OCI-LY3 (cell line): ENCODE measurements at regions not wholly inside any gene's neighbourhood (a gene's known extent, or its start where the extent isn't known, plus 50 kb on each side); places are given as distances from the start of the nearest gene placed in this dataset.
"Not testable (repeated sequence)": the region's sequence is repeated elsewhere in the genome, so short reads cannot be mapped to it uniquely, and the experiment has no call there.

ENCODE experiments used
- H2AFZ ChIP-seq: fragments of 200-600, 300-600 bp; shearing (Covaris generic); 2 replicates; pipeline ENCODE4 v1.6.0; 2014; ENCODE audit warnings: antibody characterized with exemption, low read depth, low read length
- H3K27ac ChIP-seq: fragments of 200-600, 300-600 bp; sonication (generic); 2 replicates; pipeline ENCODE4 v1.5.1; 2014; ENCODE audit warnings: mild to moderate bottlenecking, low read length, moderate library complexity, mixed read lengths
- H3K27me3 ChIP-seq: fragments of 200-600, 300-600 bp; sonication (generic); 2 replicates; pipeline ENCODE4 v1.6.1; 2014; ENCODE audit warnings: low read depth, low read length, mixed read lengths
- H3K36me3 ChIP-seq: fragments of 200-600, 300-600 bp; sonication (generic); replicated peaks from 2 replicates; pipeline ENCODE3; 2014; ENCODE audit warnings: low read depth, low read length, mixed read lengths
- H3K4me1 ChIP-seq: fragments of 300-600, 200-600 bp; sonication (generic); 2 replicates; pipeline ENCODE4 v1.6.1; 2014; ENCODE audit warnings: low read length, mixed read lengths
- H3K4me2 ChIP-seq: fragments of 200-600, 300-600 bp; sonication (generic); 2 replicates; pipeline ENCODE4 v1.6.1; 2014; ENCODE audit warnings: low read length, mixed read lengths
- H3K4me3 ChIP-seq: fragments of 300-600, 200-600 bp; sonication (generic); 2 replicates; pipeline ENCODE4 v1.5.1; 2014; ENCODE audit warnings: antibody characterized with exemption, mild to moderate bottlenecking, low read length, moderate library complexity
- H3K79me2 ChIP-seq: fragments of 300-600, 200-600 bp; shearing (Covaris generic); 2 replicates; pipeline ENCODE4 v1.6.1; 2014; ENCODE audit warnings: mild to moderate bottlenecking, low read length, mixed read lengths
- H3K9ac ChIP-seq: fragments of 300-600, 200-600 bp; shearing (Covaris generic); 2 replicates; pipeline ENCODE4 v1.6.0; 2014; ENCODE audit warnings: mild to moderate bottlenecking, low read length, moderate library complexity
- H3K9me3 ChIP-seq: fragments of 200-600, 300-600 bp; shearing (Covaris generic); 2 replicates; pipeline ENCODE4 v1.6.1; 2014; ENCODE audit warnings: low read length, mixed read lengths; ENCODE audit not compliant: insufficient read depth
- H4K20me1 ChIP-seq: fragments of 200-600, 300-600 bp; sonication (generic); 2 replicates; pipeline ENCODE4 v1.6.1; 2016; ENCODE audit warnings: low read length, mixed read lengths; ENCODE audit not compliant: insufficient read depth
- CTCF ChIP-seq: fragments of 200-600, 300-600 bp; sonication (generic); IDR thresholded peaks from 2 replicates; pipeline ENCODE4 v1.5.1; 2014; ENCODE audit warnings: antibody characterized with exemption, low read length, low read depth
- EZH2phosphoT487 ChIP-seq: fragments of 200-600 bp; shearing (Covaris generic); IDR thresholded peaks from 2 replicates; pipeline ENCODE4 v1.6.1; 2018; ENCODE audit warnings: antibody characterized with exemption, mixed run types, low read depth

GRCh38 chr13:43961909-43962308 lies 82.2 kb downstream of the LACC1 start:
- H3K36me3 ChIP-seq, result no peaks in the 10 kb centered on the region
- no peak overlapping the region for H3K9ac ChIP-seq
- peaks cover 54% of the 10 kb centered on the region for H3K27me3 ChIP-seq
- no peak overlapping the region for H3K4me2 ChIP-seq
- H3K9me3 ChIP-seq, result no peaks in the 10 kb centered on the region
- no peak overlapping the region for H3K4me3 ChIP-seq
- no peak overlapping the region for H2AFZ ChIP-seq
- no peak overlapping the region for H3K27ac ChIP-seq
- H4K20me1 ChIP-seq, result no peaks in the 10 kb centered on the region
- H3K79me2 ChIP-seq, result no peaks in the 10 kb centered on the region
- TF ChIP-seq EZH2phosphoT487 (no peak), CTCF (no peak)
- no peaks in the 10 kb centered on the region for H3K4me1 ChIP-seq

GRCh38 chr13:43963726-43964125 lies 84.0 kb downstream of the LACC1 start:
- TF ChIP-seq EZH2phosphoT487 (no peak), CTCF (peak; percentile 38)
- H2AFZ ChIP-seq, result no peak overlapping the region

GRCh38 chr13:43964698-43965458 lies 85.2 kb downstream of the LACC1 start:
- no peaks in the 10 kb centered on the region for H3K79me2 ChIP-seq
- H3K9me3 ChIP-seq, result no peaks in the 10 kb centered on the region
- H3K27me3 ChIP-seq, result peaks cover 35% of the 10 kb centered on the region
- no peak overlapping the region for H3K4me2 ChIP-seq
- TF ChIP-seq EZH2phosphoT487 (no peak), CTCF (no peak)
- no peaks in the 10 kb centered on the region for H3K36me3 ChIP-seq
- H4K20me1 ChIP-seq, result no peaks in the 10 kb centered on the region
- H2AFZ ChIP-seq, result no peak overlapping the region
- no peak overlapping the region for H3K4me3 ChIP-seq
- H3K9ac ChIP-seq, result no peak overlapping the region
- no peak overlapping the region for H3K27ac ChIP-seq
- H3K4me1 ChIP-seq, result no peaks in the 10 kb centered on the region

More at GRCh38 chr13:43963726-43964125, 84.0 kb downstream of the LACC1 start:
- no peaks in the 10 kb centered on the region for H4K20me1 ChIP-seq
- peaks cover 44% of the 10 kb centered on the region for H3K27me3 ChIP-seq
- no peaks in the 10 kb centered on the region for H3K9me3 ChIP-seq
- H3K4me1 ChIP-seq, result no peaks in the 10 kb centered on the region
- no peak overlapping the region for H3K27ac ChIP-seq
- no peak overlapping the region for H3K4me2 ChIP-seq
- no peak overlapping the region for H3K4me3 ChIP-seq
- H3K79me2 ChIP-seq, result no peaks in the 10 kb centered on the region
- H3K36me3 ChIP-seq, result no peaks in the 10 kb centered on the region
- no peak overlapping the region for H3K9ac ChIP-seq

GRCh38 chr13:43965459-43965845 lies 85.7 kb downstream of the LACC1 start:
- Histone ChIP-seq H3K79me2 (no peaks in the 10 kb centered on the region), H3K27me3 (peaks cover 29% of the 10 kb centered on the region), H3K4me1 (no peaks in the 10 kb centered on the region), H3K9ac (no peak overlapping the region), H3K9me3 (no peaks in the 10 kb centered on the region), H3K27ac (no peak overlapping the region), H3K4me3 (no peak overlapping the region), H3K4me2 (no peak overlapping the region), H3K36me3 (no peaks in the 10 kb centered on the region), H2AFZ (no peak overlapping the region), H4K20me1 (no peaks in the 10 kb centered on the region)
- TF ChIP-seq EZH2phosphoT487, result no peak
- no peak for TF ChIP-seq CTCF

- H3K36me3 ChIP-seq, H3K4me3 ChIP-seq, H3K9me3 ChIP-seq, H4K20me1 ChIP-seq, H3K4me1 ChIP-seq, H3K4me2 ChIP-seq, H3K27ac ChIP-seq, H3K9ac ChIP-seq, H2AFZ ChIP-seq, H3K79me2 ChIP-seq: not testable (repeated sequence)
- H3K27me3 ChIP-seq, result peaks cover 16% of the 10 kb centered on the region; the same call in 1 of the 2 replicates
Observed at GRCh38 chr13:43968251-43968942, 88.7 kb downstream of the LACC1 start.

- peaks cover 16% of the 10 kb centered on the region; the same call in 1 of the 2 replicates for H3K27me3 ChIP-seq
- not testable (repeated sequence) for H4K20me1 ChIP-seq, H3K9me3 ChIP-seq, H3K9ac ChIP-seq, H3K4me2 ChIP-seq, H3K4me3 ChIP-seq, H2AFZ ChIP-seq, H3K4me1 ChIP-seq, H3K27ac ChIP-seq, H3K79me2 ChIP-seq, H3K36me3 ChIP-seq
Observed at GRCh38 chr13:43968943-43969690, 89.4 kb downstream of the LACC1 start.
